KOPT-K1 (cell line): ENCODE measurements at regions not wholly inside any gene's neighbourhood (a gene's known extent, or its start where the extent isn't known, plus 50 kb on each side); places are given as distances from the start of the nearest gene placed in this dataset.

Experiments used
- H3K27ac ChIP-seq: fragments of 200-600 bp; sonication (generic); 2 replicates; pipeline ENCODE4 v1.5.1; 2016; ENCODE audit warnings: antibody characterized with exemption, mild to moderate bottlenecking, low read depth, low read length; ENCODE audit not compliant: poor library complexity, severe bottlenecking
- H3K36me3 ChIP-seq: fragments of 200-600 bp; sonication (generic); 2 replicates; pipeline ENCODE4 v1.5.1; 2017; ENCODE audit warnings: antibody characterized with exemption, mild to moderate bottlenecking, low read length, moderate library complexity; ENCODE audit not compliant: insufficient read depth
- H3K9me3 ChIP-seq: fragments of 200-600 bp; sonication (generic); 2 replicates; pipeline ENCODE4 v1.5.1; 2017; ENCODE audit warnings: antibody characterized with exemption, low read length, mild to moderate bottlenecking; ENCODE audit not compliant: insufficient read depth, poor library complexity, severe bottlenecking

- H3K27ac ChIP-seq: no peak overlapping the region
- no peaks in the 10 kb centered on the region for H3K9me3 ChIP-seq
- H3K36me3 ChIP-seq: no peaks in the 10 kb centered on the region
Measured at GRCh38 chr6:120682145-120682544, 652.1 kb downstream of the TBC1D32 start.

- Histone ChIP-seq H3K9me3 (no peaks in the 10 kb centered on the region), H3K27ac (no peak overlapping the region), H3K36me3 (no peaks in the 10 kb centered on the region)
Measured at GRCh38 chr6:120681204-120681603, 653.1 kb downstream of the TBC1D32 start.

DNA sequence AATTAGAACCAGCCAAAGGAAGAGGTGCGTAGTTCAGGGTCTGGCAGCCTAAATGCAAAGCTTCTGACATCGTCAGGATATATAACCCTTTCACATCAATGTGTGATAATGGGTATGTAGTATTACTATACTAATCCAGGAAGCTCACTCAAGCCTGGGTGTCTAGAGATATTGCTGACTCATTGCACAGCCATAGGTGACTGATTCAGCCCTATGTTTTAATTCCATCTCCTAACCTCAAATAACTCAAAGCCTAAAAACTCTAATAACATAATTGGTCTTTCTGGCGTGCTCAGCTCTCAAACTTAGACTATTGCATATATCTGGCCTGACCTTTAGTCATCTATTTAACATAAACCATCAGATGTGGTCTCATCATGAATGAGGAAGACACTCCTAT, 658.4 kb downstream of the TBC1D32 start:
- Histone ChIP-seq H3K36me3 (no peaks in the 10 kb centered on the region), H3K9me3 (no peaks in the 10 kb centered on the region), H3K27ac (no peak overlapping the region)

- no peaks in the 10 kb centered on the region for H3K36me3 ChIP-seq
- H3K27ac ChIP-seq: no peak overlapping the region
- H3K9me3 ChIP-seq: no peaks in the 10 kb centered on the region
Measured at GRCh38 chr6:120671519-120671918, 662.8 kb downstream of the TBC1D32 start.

DNA sequence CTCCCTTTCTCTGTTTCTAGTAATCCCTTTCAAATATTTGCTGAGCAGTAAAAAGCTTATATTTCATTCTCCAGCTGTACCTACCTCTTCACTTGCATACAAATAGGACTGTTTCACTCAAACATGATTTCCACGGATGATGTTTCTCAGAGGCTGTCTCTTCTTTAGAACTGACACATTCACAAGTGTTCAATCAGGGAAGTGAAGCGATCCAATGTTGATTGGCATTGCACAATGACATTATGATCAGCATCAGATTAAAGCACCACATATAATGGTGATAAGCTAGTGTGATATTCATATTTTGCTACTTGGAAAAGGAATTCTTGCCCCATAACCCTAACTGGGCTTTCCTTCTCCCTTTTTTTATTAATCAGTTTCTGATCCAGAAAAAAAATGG, 681.8 kb downstream of the TBC1D32 start:
- Histone ChIP-seq H3K27ac (no peak overlapping the region), H3K36me3 (no peaks in the 10 kb centered on the region), H3K9me3 (no peaks in the 10 kb centered on the region)

DNA sequence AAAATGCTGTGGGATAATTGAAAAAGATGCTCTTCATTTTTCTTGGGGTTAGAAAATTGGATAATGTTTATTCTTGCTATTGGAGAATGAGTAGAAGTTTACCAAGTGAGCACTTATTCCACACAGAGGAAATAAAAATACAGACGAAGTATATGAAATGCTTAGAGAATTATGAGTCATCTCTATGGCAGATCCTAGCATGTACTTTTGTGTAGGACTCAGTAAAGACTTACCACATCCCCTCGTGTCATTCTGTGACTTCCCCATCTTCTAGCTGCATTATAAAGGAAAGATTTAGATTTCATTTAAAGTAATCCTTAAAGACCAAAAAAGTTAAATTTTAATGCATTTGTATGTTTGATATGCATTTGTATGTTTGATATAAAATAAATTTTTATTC, 685.6 kb downstream of the TBC1D32 start:
- Histone ChIP-seq H3K9me3 (no peaks in the 10 kb centered on the region), H3K36me3 (no peaks in the 10 kb centered on the region), H3K27ac (no peak overlapping the region)

DNA sequence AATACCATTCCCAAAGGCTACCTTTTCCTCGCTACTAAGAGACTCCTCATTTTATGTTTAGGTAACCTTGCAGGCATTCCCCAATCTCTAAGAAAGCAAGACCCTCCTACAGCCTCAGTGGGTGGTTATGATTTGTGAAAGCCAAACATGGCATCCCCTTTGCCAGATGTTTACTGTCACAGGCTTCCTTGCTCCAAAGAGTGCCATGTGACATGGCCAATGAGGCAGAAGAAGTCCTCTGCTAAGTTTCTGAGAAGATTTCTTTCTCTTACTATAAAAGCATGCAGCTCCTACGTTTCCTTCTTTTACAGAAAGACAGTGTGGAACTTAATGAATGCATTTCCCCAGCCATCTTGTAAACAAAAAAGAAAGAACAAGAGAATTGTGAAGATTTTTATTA, 688.2 kb downstream of the TBC1D32 start:
- Histone ChIP-seq H3K9me3 (no peaks in the 10 kb centered on the region), H3K36me3 (no peaks in the 10 kb centered on the region), H3K27ac (no peak overlapping the region)

GRCh38 chr6:120632975-120633374, 701.3 kb downstream of the TBC1D32 start:
- H3K36me3 ChIP-seq: no peaks in the 10 kb centered on the region
- H3K9me3 ChIP-seq: no peaks in the 10 kb centered on the region
- no peak overlapping the region for H3K27ac ChIP-seq

DNA sequence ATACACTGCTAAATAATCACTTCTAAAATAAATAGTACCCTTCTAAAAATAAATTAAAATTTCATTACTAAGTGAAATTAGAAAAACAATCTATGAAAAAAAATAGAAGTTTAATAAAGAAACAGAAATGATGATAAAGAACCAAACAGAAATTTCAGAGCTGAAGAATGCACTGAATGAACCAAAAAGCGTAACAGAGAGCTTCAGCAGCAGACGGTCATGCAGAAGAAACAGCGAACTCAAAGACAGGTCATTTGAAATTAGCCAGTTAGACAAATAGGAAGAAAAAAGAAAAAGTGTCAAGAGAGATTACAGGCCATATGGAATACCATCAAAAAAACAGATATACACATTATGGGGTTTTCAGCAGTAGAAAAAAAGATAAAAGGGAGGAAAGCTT, 706.7 kb downstream of the TBC1D32 start:
- Histone ChIP-seq H3K27ac (no peak overlapping the region), H3K9me3 (no peaks in the 10 kb centered on the region), H3K36me3 (no peaks in the 10 kb centered on the region)

- no peak overlapping the region for H3K27ac ChIP-seq
- H3K36me3 ChIP-seq: no peaks in the 10 kb centered on the region
- no peaks in the 10 kb centered on the region for H3K9me3 ChIP-seq
Measured at GRCh38 chr6:120622127-120622631, 712.1 kb downstream of the TBC1D32 start.

GRCh38 chr6:120620900-120621299, 713.4 kb downstream of the TBC1D32 start:
- H3K9me3 ChIP-seq: no peaks in the 10 kb centered on the region
- no peaks in the 10 kb centered on the region for H3K36me3 ChIP-seq
- H3K27ac ChIP-seq: no peak overlapping the region

DNA sequence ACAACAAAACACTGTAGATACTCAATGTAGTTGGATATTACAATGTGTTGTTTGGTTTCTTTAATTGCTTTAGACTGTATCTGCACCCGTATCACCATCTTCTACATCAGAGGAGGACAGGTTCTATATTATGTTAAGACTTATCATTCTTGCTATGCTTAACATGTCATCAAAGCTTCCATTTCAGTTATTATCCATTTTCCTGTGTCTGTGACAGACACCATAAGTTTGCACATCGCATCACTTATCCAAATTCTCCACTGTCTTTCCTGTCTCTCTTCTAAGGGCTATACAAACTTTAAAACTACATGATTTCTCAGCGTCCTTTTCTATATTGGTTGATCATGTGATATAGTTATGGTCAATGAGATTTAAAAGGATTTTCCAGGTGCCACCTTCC, 719.0 kb downstream of the TBC1D32 start:
- Histone ChIP-seq H3K27ac (no peak overlapping the region), H3K9me3 (no peaks in the 10 kb centered on the region), H3K36me3 (no peaks in the 10 kb centered on the region)

DNA sequence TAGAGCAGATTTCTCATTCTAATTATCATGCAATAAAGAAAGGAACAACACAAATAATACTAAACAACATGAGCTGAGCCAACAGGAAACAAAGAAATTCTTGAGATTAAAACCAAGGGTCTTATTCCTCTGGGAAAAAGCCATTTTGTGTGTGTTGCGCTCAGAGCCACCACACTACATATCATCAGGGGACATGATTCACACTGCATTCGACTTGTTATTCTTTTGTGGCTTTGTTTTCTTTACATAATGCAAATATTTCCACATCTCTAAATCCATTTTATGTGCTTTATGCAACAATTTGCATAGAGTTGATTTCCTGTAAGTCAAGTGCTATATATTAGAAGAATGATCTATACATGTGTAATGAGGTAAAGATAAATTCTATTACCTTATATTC, 719.6 kb downstream of the TBC1D32 start:
- no peaks in the 10 kb centered on the region for H3K36me3 ChIP-seq
- H3K27ac ChIP-seq: no peak overlapping the region
- H3K9me3 ChIP-seq: no peaks in the 10 kb centered on the region

GRCh38 chr6:120608826-120609225, 725.5 kb downstream of the TBC1D32 start:
- Histone ChIP-seq H3K36me3 (no peaks in the 10 kb centered on the region), H3K9me3 (no peaks in the 10 kb centered on the region), H3K27ac (no peak overlapping the region)

DNA sequence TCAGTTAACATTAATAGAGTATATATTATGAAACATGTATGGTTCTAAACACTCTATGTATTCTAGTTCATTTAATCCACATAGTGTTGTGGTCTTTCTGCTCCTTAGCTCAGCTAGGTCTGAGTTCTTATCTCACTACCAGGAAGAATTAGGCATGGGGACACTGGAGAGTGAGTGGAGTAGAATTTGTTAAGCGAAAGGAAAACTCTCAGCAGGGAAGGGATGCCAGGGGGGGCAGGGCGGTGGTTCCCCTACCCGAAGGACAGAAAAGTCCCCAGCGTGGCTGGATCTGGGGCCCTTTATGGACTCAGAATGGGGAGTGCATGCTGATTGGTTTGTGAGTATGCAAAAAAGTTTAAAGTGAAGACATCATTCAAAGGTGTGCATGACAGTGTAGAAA, 727.5 kb downstream of the TBC1D32 start:
- Histone ChIP-seq H3K36me3 (no peaks in the 10 kb centered on the region), H3K27ac (no peak overlapping the region)

DNA sequence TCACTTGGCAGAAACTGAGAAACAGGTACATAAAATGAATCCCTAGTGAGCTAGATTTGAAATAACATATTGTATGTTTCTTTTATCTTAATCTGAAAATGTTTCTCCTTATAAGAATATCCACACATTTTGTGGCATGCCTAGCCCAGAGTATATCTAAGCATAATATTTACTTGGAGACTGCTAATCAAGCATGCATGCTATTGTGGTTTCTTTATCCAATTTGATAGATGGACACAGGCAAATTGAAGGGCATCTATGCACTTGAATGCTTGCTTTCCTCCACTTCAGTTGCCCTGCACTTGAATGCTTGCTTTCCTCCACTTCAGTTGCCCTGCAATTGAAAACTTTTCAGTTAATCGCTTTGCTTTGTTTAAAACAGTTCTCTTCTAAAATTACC, 729.8 kb downstream of the TBC1D32 start:
- Histone ChIP-seq H3K36me3 (no peaks in the 10 kb centered on the region), H3K9me3 (no peaks in the 10 kb centered on the region), H3K27ac (no peak overlapping the region)

More for the DNA sequence above, 727.5 kb downstream of the TBC1D32 start:
- H3K9me3 ChIP-seq: no peaks in the 10 kb centered on the region

DNA sequence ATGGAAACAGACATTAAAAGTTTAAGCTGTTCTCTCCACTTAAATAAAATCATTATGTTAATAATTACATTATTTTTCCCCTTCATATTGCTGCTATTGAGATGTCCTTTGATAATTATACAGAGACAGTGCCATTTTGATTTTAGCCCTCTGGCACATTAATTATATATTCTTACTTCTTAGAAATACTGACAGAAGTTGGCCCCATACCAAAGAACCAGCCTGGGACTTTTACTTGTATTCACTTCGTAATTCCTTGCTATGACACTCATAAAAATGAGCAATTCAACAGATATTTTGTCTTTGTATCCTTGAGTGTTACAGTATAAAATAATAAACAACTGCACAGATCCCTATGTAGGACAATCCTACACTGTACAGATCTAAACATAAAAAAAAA, 743.7 kb downstream of the TBC1D32 start:
- H3K9me3 ChIP-seq: no peaks in the 10 kb centered on the region
- no peak overlapping the region for H3K27ac ChIP-seq

More for the DNA sequence above, 743.7 kb downstream of the TBC1D32 start:
- H3K36me3 ChIP-seq: no peaks in the 10 kb centered on the region
